OCI-LY7 (cell line): ENCODE measurements at regions not wholly inside any gene's neighbourhood (a gene's known extent, or its start where the extent isn't known, plus 50 kb on each side); places are given as distances from the start of the nearest gene placed in this dataset.

Experiments used
- BruUV-seq: library from RNA; stranded (reverse); fragments of 400-500 nt; replicated peaks from 2 replicates; lab custom pipeline; 2021; lab: Mats Ljungman, UMichigan
- CTCF ChIA-PET: fragments of 300-600 bp; sonication (Branson Sonifier 250); formaldehyde crosslinking; loops from one replicate; lab custom pipeline; 2022; ENCODE audit warnings: antibody characterized with exemption; ENCODE audit not compliant: unreplicated experiment; lab: Charles Lee
- POLR2A ChIA-PET: fragments of 300-600 bp; sonication (Branson Sonifier 250); formaldehyde crosslinking; loops from one replicate; lab custom pipeline; 2022; ENCODE audit warnings: antibody characterized with exemption; lab: Charles Lee
- DNase-seq: peaks from one replicate; pipeline ENCODE4 v3.0.0-alpha.2; 2015; ENCODE audit warnings: low spot score
- H2AFZ ChIP-seq: fragments of 200-600 bp; sonication (generic), shearing (Covaris generic); 2 replicates; pipeline ENCODE4 v1.6.1; 2014; ENCODE audit warnings: mild to moderate bottlenecking, antibody characterized with exemption, low read length, moderate library complexity
- H3K27ac ChIP-seq: fragments of 200-600 bp; sonication (generic); 2 replicates; pipeline ENCODE4 v1.5.1; 2014; ENCODE audit warnings: mixed run types, low read depth, mild to moderate bottlenecking, moderate library complexity, low read length, inconsistent platforms; ENCODE audit not compliant: poor library complexity, severe bottlenecking
- H3K36me3 ChIP-seq: fragments of 200-600 bp; sonication (generic); 2 replicates; pipeline ENCODE4 v1.6.1; 2014; ENCODE audit warnings: mild to moderate bottlenecking, antibody characterized with exemption, low read length, moderate library complexity, mixed read lengths; ENCODE audit not compliant: insufficient read depth
- H3K4me1 ChIP-seq: fragments of 200-600 bp; sonication (generic); 2 replicates; pipeline ENCODE4 v1.5.1; 2014; ENCODE audit warnings: mild to moderate bottlenecking, low read length; ENCODE audit not compliant: insufficient read depth, poor library complexity, severe bottlenecking
- H3K4me2 ChIP-seq: fragments of 200-600 bp; sonication (generic); 2 replicates; pipeline ENCODE4 v1.6.1; 2014; ENCODE audit warnings: mild to moderate bottlenecking, low read length
- H3K4me3 ChIP-seq: fragments of 200-600 bp; sonication (generic); 2 replicates; pipeline ENCODE4 v1.5.1; 2014; ENCODE audit warnings: mild to moderate bottlenecking, low read depth, low read length; ENCODE audit not compliant: poor library complexity, severe bottlenecking
- H3K79me2 ChIP-seq: fragments of 200-600 bp; sonication (generic); 2 replicates; pipeline ENCODE4 v1.6.1; 2016; ENCODE audit warnings: low read depth, mild to moderate bottlenecking, low read length, moderate library complexity, mixed read lengths; ENCODE audit not compliant: insufficient read depth
- H3K9me2 ChIP-seq: fragments of 200-600 bp; sonication (generic); 2 replicates; pipeline ENCODE4 v1.6.1; 2016; ENCODE audit warnings: mild to moderate bottlenecking, low read length, mixed read lengths; ENCODE audit not compliant: insufficient read depth
- H3K9me3 ChIP-seq: fragments of 200-600 bp; sonication (generic); 2 replicates; pipeline ENCODE4 v1.6.1; 2014; ENCODE audit warnings: mild to moderate bottlenecking, mixed run types, low read length, mixed read lengths
- H4K20me1 ChIP-seq: fragments of 200-600 bp; sonication (generic); 2 replicates; pipeline ENCODE4 v1.6.1; 2014; ENCODE audit warnings: mild to moderate bottlenecking, antibody characterized with exemption, low read length, moderate library complexity, mixed read lengths; ENCODE audit not compliant: insufficient read depth
- EZH2phosphoT487 ChIP-seq: fragments of 200-600 bp; sonication (generic); IDR thresholded peaks from 2 replicates; pipeline ENCODE4 v1.6.1; 2018; ENCODE audit warnings: low read depth, borderline replicate concordance, mild to moderate bottlenecking, mixed run types, antibody characterized with exemption, low read length, moderate library complexity, mixed read lengths
- intact Hi-C: fragments of 100-400 bp; cut with micrococcal nuclease; formaldehyde crosslinking; loops from one replicate; pipeline ENCODE4 v1.10.0; 2022; ENCODE audit not compliant: unreplicated experiment
- TF ChIP-seq, protein P1 (sequence below): fragments of 200-600 bp; sonication (generic); conservative IDR thresholded peaks from 2 replicates; pipeline ENCODE4 v1.5.1; 2014; ENCODE audit warnings: mild to moderate bottlenecking, antibody characterized with exemption, low read length, moderate library complexity, mixed read lengths

GRCh38 chr2:147763861-147764260, 81.0 kb upstream of the ACVR2A start:
- Histone ChIP-seq H3K9me3 (no peaks in the 10 kb centered on the region), H3K36me3 (no peaks in the 10 kb centered on the region), H2AFZ (no peak overlapping the region), H3K9me2 (no peaks in the 10 kb centered on the region), H3K4me2 (no peak overlapping the region), H4K20me1 (no peaks in the 10 kb centered on the region), H3K4me1 (no peaks in the 10 kb centered on the region), H3K4me3 (no peak overlapping the region), H3K79me2 (no peaks in the 10 kb centered on the region), H3K27ac (no peak overlapping the region)
- TF ChIP-seq, protein P1, sequence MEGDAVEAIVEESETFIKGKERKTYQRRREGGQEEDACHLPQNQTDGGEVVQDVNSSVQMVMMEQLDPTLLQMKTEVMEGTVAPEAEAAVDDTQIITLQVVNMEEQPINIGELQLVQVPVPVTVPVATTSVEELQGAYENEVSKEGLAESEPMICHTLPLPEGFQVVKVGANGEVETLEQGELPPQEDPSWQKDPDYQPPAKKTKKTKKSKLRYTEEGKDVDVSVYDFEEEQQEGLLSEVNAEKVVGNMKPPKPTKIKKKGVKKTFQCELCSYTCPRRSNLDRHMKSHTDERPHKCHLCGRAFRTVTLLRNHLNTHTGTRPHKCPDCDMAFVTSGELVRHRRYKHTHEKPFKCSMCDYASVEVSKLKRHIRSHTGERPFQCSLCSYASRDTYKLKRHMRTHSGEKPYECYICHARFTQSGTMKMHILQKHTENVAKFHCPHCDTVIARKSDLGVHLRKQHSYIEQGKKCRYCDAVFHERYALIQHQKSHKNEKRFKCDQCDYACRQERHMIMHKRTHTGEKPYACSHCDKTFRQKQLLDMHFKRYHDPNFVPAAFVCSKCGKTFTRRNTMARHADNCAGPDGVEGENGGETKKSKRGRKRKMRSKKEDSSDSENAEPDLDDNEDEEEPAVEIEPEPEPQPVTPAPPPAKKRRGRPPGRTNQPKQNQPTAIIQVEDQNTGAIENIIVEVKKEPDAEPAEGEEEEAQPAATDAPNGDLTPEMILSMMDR = no peak
- TF ChIP-seq EZH2phosphoT487 = no peak
- no peak for DNase-seq
- ChIA-PET CTCF (no interaction called here), POLR2A (interaction anchor here (0.6 kb wide), 1 partner anchor 152 kb away, joined by 3 read pairs; no protein-coding TSS in a partner anchor)
- no TSS peak for BruUV-seq
- intact Hi-C loops = no loop called here

GRCh38 chr2:147760984-147761383, 83.8 kb upstream of the ACVR2A start:
- POLR2A ChIA-PET = no interaction called here
- H3K27ac ChIP-seq = no peak overlapping the region
- TF ChIP-seq EZH2phosphoT487 = no peak
- intact Hi-C loops = no loop called here
- H3K4me1 ChIP-seq = no peaks in the 10 kb centered on the region
- H2AFZ ChIP-seq = no peak overlapping the region
- no peaks in the 10 kb centered on the region for H3K9me3 ChIP-seq
- H4K20me1 ChIP-seq = no peaks in the 10 kb centered on the region
- no TSS peak for BruUV-seq
- H3K36me3 ChIP-seq = no peaks in the 10 kb centered on the region
- H3K4me2 ChIP-seq = no peak overlapping the region
- no peaks in the 10 kb centered on the region for H3K9me2 ChIP-seq
- H3K4me3 ChIP-seq = no peak overlapping the region
- DNase-seq = no peak
- CTCF ChIA-PET = no interaction called here
- H3K79me2 ChIP-seq = no peaks in the 10 kb centered on the region

- no TSS peak for BruUV-seq
- Histone ChIP-seq H3K4me2 (no peak overlapping the region), H3K79me2 (no peaks in the 10 kb centered on the region), H3K27ac (no peak overlapping the region), H3K9me3 (no peaks in the 10 kb centered on the region), H2AFZ (no peak overlapping the region), H3K4me1 (no peaks in the 10 kb centered on the region), H3K9me2 (no peaks in the 10 kb centered on the region), H3K4me3 (no peak overlapping the region), H4K20me1 (no peaks in the 10 kb centered on the region), H3K36me3 (no peaks in the 10 kb centered on the region)
- no peak for TF ChIP-seq EZH2phosphoT487
- TF ChIP-seq, protein P1 = no peak
- CTCF ChIA-PET = no interaction called here
- no peak for DNase-seq
- intact Hi-C loops = no loop called here
- POLR2A ChIA-PET = no interaction called here
Measured at GRCh38 chr2:147759536-147759935, 85.3 kb upstream of the ACVR2A start.
